Vagina (tissue), 2 donors: ENCODE measurements at regions not wholly inside any gene's neighbourhood (a gene's known extent, or its start where the extent isn't known, plus 50 kb on each side); places are given as distances from the start of the nearest gene placed in this dataset.
"Not testable (repeated sequence)": the region's sequence is repeated elsewhere in the genome, so short reads cannot be mapped to it uniquely, and the experiment has no call there.

Experiments used
- DNase-seq, 2 donors: peaks; one replicate each; pipeline ENCODE4 v3.0.0-alpha.2; 2017; ENCODE audit errors: extremely low spot score in 2 of 2
- H3K27ac ChIP-seq: fragments of 200-600 bp; sonication (generic); one replicate; pipeline ENCODE4 v1.5.1; 2019
- H3K27me3 ChIP-seq: fragments of 200-600 bp; sonication (generic); one replicate; pipeline ENCODE4 v1.5.1; 2019
- H3K36me3 ChIP-seq, 2 donors: fragments of 200-600 bp; sonication (generic); one replicate each; pipeline ENCODE4 v1.5.1; 2017 to 2019
- H3K4me1 ChIP-seq: fragments of 200-600 bp; sonication (generic); one replicate; pipeline ENCODE4 v1.5.1; 2019
- H3K4me3 ChIP-seq, 2 donors: fragments of 200-600 bp; sonication (generic); 1 replicate in 1 of 2; 2 replicates in 1 of 2; pipeline ENCODE4 v1.5.1; 2016 to 2019
- H3K9me3 ChIP-seq: fragments of 200-600 bp; sonication (generic); one replicate; pipeline ENCODE4 v1.5.1; 2019
- POLR2A ChIP-seq, 2 donors: fragments of 450-650 bp; IDR thresholded peaks; one replicate each; pipeline ENCODE4 v1.6.1; 2017; ENCODE audit warnings: antibody characterized with exemption in 2 of 2, mild to moderate bottlenecking in 2 of 2, moderate library complexity in 2 of 2
- POLR2AphosphoS5 ChIP-seq, 2 donors: sonication (generic); formaldehyde crosslinking; IDR thresholded peaks; one replicate each; pipeline ENCODE4 v1.9.0; 2017; ENCODE audit warnings: antibody characterized with exemption in 2 of 2, mild to moderate bottlenecking in 2 of 2, low read depth in 1 of 2; ENCODE audit not compliant: insufficient read depth in 1 of 2
- intact Hi-C: fragments of 100-400 bp; cut with DNase I; formaldehyde crosslinking; loops from one replicate; pipeline ENCODE4 v1.15.1; 2023
- TF ChIP-seq, protein P1 (sequence below), 3 experiments: fragments of 450-650 bp in 2 of 3; fragments of 200-600 bp in 1 of 3; sonication (generic) in 1 of 3; IDR thresholded peaks; one replicate each; pipeline ENCODE4 v1.5.1; 2017 to 2019; ENCODE audit warnings: antibody characterized with exemption in 3 of 3, mild to moderate bottlenecking in 2 of 3, moderate library complexity in 2 of 3

- Histone ChIP-seq H3K27ac (no peak overlapping the region), H3K36me3 (no peaks in the 10 kb centered on the region), H3K27me3 (no peaks in the 10 kb centered on the region), H3K4me3 (no peak overlapping the region), H3K4me1 (peaks cover 19% of the 10 kb centered on the region), H3K9me3 (no peaks in the 10 kb centered on the region)
- DNase-seq: no peak
- intact Hi-C loops: no loop called here
- TF ChIP-seq, protein P1, sequence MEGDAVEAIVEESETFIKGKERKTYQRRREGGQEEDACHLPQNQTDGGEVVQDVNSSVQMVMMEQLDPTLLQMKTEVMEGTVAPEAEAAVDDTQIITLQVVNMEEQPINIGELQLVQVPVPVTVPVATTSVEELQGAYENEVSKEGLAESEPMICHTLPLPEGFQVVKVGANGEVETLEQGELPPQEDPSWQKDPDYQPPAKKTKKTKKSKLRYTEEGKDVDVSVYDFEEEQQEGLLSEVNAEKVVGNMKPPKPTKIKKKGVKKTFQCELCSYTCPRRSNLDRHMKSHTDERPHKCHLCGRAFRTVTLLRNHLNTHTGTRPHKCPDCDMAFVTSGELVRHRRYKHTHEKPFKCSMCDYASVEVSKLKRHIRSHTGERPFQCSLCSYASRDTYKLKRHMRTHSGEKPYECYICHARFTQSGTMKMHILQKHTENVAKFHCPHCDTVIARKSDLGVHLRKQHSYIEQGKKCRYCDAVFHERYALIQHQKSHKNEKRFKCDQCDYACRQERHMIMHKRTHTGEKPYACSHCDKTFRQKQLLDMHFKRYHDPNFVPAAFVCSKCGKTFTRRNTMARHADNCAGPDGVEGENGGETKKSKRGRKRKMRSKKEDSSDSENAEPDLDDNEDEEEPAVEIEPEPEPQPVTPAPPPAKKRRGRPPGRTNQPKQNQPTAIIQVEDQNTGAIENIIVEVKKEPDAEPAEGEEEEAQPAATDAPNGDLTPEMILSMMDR (IDR thresholded peaks at IDR 0.05): no peak
- TF ChIP-seq POLR2A (IDR thresholded peaks at IDR 0.05) (no peak), POLR2AphosphoS5 (IDR thresholded peaks at IDR 0.05; ENCODE audit: insufficient read depth in 1 of 2, low read depth in 1 of 2) (no peak)
Observed at GRCh38 chr9:110095161-110095595, 112.8 kb downstream of the C9orf152 start.

- no peak overlapping the region for H3K27ac ChIP-seq
- H3K4me3 ChIP-seq: no peak overlapping the region
- TF ChIP-seq, protein P1 (IDR thresholded peaks at IDR 0.05): no peak
- no peak for TF ChIP-seq POLR2AphosphoS5 (IDR thresholded peaks at IDR 0.05; ENCODE audit: insufficient read depth in 1 of 2, low read depth in 1 of 2)
- no peak for TF ChIP-seq POLR2A (IDR thresholded peaks at IDR 0.05)
- DNase-seq: no peak
- H3K9me3 ChIP-seq: no peaks in the 10 kb centered on the region
- no peaks in the 10 kb centered on the region for H3K36me3 ChIP-seq
- intact Hi-C loops: no loop called here
- H3K4me1 ChIP-seq: peaks cover 19% of the 10 kb centered on the region
- H3K27me3 ChIP-seq: no peaks in the 10 kb centered on the region
Observed at GRCh38 chr9:110095776-110096175, 112.2 kb downstream of the C9orf152 start.

DNA sequence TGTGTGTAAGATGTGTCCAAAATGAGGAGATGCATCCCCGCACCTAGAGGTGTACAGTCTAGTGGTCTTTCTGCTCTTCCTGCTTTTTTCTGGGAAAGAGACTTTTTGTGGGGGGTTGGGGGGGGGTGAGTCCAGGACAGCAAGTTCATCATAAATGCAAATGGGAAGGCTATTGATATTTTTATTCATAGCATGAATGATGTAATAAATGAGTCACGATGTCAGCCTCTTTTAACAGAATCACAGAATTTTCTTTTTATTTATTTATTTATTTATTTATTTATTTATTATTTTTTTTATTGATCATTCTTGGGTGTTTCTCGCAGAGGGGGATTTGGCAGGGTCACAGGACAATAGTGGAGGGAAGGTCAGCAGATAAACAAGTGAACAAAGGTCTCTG, 111.3 kb downstream of the C9orf152 start:
- H3K4me1 ChIP-seq: peaks cover 19% of the 10 kb centered on the region
- intact Hi-C loops, DNase-seq, H3K9me3 ChIP-seq, H3K27ac ChIP-seq, H3K27me3 ChIP-seq, H3K36me3 ChIP-seq, H3K4me3 ChIP-seq: not testable (repeated sequence)

DNA sequence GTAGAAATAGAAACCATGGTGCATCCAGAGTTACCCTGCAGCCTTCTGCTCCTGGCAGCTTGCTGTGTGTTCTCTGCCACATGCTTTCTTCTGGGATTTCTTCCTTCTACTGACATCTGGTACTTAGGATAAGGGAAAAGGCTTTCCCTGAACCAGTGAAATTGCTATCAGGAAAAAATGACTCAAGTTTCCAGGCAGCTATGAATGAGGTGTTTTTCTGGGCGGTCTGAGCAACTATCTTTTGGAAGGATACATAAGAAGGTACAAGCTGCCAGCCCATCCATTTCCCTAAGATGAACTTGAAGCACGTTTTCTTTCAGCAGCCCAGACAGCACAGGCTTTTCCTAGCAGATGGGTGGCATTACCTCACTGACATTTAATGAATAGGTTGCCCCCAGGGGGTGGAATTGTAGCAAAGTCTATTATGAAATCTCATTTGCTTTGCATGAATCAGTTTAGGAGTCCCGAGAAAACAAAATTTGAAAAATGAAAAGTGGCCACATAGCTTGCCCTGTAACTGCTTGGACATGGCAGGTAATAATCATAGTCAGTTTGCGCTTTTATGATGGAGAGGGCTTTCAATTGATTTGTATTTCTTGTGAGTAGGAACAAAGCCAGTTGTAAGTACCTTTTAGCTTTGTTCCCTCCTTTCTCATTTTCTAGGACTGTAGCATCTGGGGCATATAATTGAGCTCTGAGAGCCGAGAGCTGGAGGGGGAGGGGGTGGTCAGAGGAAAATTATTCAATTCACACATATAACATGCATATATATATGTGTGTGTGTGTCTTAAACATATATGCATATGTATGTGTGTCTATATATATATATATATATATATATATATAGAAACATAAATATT, 108.5 kb downstream of the C9orf152 start:
- Histone ChIP-seq H3K9me3 (no peaks in the 10 kb centered on the region), H3K4me3 (no peak overlapping the region), H3K36me3 (no peaks in the 10 kb centered on the region), H3K4me1 (peaks cover 22% of the 10 kb centered on the region), H3K27me3 (no peaks in the 10 kb centered on the region), H3K27ac (no peak overlapping the region)
- TF ChIP-seq POLR2A (IDR thresholded peaks at IDR 0.05) (no peak), POLR2AphosphoS5 (IDR thresholded peaks at IDR 0.05; ENCODE audit: insufficient read depth in 1 of 2, low read depth in 1 of 2) (no peak)
- TF ChIP-seq, protein P1 (IDR thresholded peaks at IDR 0.05): no peak
- no peak for DNase-seq
- intact Hi-C loops: no loop called here

- Histone ChIP-seq H3K27ac (no peak overlapping the region), H3K4me1 (peaks cover 10% of the 10 kb centered on the region), H3K27me3 (no peaks in the 10 kb centered on the region), H3K4me3 (no peak overlapping the region), H3K9me3 (no peaks in the 10 kb centered on the region), H3K36me3 (no peaks in the 10 kb centered on the region)
- TF ChIP-seq POLR2A (IDR thresholded peaks at IDR 0.05) (no peak), POLR2AphosphoS5 (IDR thresholded peaks at IDR 0.05; ENCODE audit: insufficient read depth in 1 of 2, low read depth in 1 of 2) (no peak)
- TF ChIP-seq, protein P1 (IDR thresholded peaks at IDR 0.05): no peak
- DNase-seq: no peak
- intact Hi-C loops: no loop called here
Observed at GRCh38 chr9:110101531-110102161, 106.3 kb downstream of the C9orf152 start.
